BJ (cell line): ENCODE measurements at regions not wholly inside any gene's neighbourhood (a gene's known extent, or its start where the extent isn't known, plus 50 kb on each side); places are given as distances from the start of the nearest gene placed in this dataset.
"Not testable (repeated sequence)": the region's sequence is repeated elsewhere in the genome, so short reads cannot be mapped to it uniquely, and the experiment has no call there.

ENCODE experiments used
- CTCF ChIA-PET: fragments of 350-600 bp; formaldehyde crosslinking; extraction: SDS; loops from one replicate; lab custom pipeline; 2021; ENCODE audit warnings: antibody characterized with exemption, inconsistent platforms; lab: Yijun Ruan, JAX
- POLR2A ChIA-PET: fragments of 300-600 bp; sonication (Branson Sonifier 250); formaldehyde crosslinking; extraction: SDS; loops from one replicate; lab custom pipeline; 2021; ENCODE audit warnings: antibody characterized with exemption; lab: Charles Lee
- DNase-seq: peaks from one replicate; pipeline ENCODE4 v3.0.0-alpha.2; 2011; ENCODE audit warnings: low read depth
- H3K27me3 ChIP-seq: 2 replicates; pipeline ENCODE4 v1.6.0; 2011; ENCODE audit warnings: low read length; ENCODE audit not compliant: control insufficient read depth, insufficient read depth
- H3K36me3 ChIP-seq: 2 replicates; pipeline ENCODE4 v1.5.1; 2011; ENCODE audit warnings: low read length; ENCODE audit not compliant: control insufficient read depth, insufficient read depth
- H3K4me3 ChIP-seq: 2 replicates; pipeline ENCODE4 v1.5.1; 2011; ENCODE audit warnings: low read depth, mild to moderate bottlenecking, control low read depth, low read length
- TF ChIP-seq, protein P1 (sequence below): IDR thresholded peaks from 2 replicates; pipeline ENCODE4 v1.5.1; 2011; ENCODE audit warnings: low read depth, mild to moderate bottlenecking, control low read depth, inconsistent platforms, low read length, moderate library complexity; ENCODE audit not compliant: insufficient read depth

DNA sequence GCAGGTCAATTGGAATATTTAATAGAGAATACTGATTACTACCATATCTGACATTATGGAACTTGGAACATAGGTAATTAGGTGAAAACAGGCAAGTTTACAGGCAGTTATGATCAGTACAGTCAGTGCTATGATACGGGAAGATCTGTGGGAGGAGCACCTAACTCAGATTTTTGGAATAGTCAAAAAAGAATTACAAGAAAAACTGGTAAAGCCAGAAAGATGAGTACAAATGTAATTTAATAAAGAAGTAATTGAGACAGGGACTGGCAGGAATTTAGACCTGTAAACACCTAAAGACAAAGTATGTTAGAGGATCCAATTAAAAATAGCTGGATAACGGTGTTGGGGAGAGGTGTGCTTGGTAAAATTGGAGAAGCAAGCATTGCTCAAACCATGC lies 206.5 kb upstream of the ANO5 start:
- H3K27me3 ChIP-seq = no peaks in the 10 kb centered on the region
- no peak overlapping the region for H3K4me3 ChIP-seq
- no peaks in the 10 kb centered on the region for H3K36me3 ChIP-seq
- DNase-seq = no peak
- TF ChIP-seq, protein P1, sequence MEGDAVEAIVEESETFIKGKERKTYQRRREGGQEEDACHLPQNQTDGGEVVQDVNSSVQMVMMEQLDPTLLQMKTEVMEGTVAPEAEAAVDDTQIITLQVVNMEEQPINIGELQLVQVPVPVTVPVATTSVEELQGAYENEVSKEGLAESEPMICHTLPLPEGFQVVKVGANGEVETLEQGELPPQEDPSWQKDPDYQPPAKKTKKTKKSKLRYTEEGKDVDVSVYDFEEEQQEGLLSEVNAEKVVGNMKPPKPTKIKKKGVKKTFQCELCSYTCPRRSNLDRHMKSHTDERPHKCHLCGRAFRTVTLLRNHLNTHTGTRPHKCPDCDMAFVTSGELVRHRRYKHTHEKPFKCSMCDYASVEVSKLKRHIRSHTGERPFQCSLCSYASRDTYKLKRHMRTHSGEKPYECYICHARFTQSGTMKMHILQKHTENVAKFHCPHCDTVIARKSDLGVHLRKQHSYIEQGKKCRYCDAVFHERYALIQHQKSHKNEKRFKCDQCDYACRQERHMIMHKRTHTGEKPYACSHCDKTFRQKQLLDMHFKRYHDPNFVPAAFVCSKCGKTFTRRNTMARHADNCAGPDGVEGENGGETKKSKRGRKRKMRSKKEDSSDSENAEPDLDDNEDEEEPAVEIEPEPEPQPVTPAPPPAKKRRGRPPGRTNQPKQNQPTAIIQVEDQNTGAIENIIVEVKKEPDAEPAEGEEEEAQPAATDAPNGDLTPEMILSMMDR = no peak
- CTCF ChIA-PET = no interaction called here
- POLR2A ChIA-PET = no interaction called here

DNA sequence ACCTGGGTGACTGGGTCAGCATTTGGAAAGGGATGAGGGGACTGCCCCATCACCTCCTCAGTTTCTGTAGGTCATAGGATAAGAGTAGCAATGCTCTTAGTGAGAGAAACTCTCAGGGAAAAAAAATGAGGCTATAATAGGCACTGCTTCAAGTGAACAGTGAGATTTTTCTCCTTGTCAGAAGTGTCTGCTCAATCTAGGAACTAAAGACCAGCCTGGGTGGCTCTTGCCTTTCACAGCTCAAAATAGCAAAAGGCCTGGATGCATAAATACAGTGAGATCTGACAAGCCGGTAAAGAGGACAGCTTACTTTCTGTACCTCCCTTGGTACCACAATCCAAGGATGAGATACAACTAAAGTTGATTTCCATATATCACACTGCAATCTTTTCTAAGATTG lies 205.6 kb upstream of the ANO5 start:
- POLR2A ChIA-PET = no interaction called here

DNA sequence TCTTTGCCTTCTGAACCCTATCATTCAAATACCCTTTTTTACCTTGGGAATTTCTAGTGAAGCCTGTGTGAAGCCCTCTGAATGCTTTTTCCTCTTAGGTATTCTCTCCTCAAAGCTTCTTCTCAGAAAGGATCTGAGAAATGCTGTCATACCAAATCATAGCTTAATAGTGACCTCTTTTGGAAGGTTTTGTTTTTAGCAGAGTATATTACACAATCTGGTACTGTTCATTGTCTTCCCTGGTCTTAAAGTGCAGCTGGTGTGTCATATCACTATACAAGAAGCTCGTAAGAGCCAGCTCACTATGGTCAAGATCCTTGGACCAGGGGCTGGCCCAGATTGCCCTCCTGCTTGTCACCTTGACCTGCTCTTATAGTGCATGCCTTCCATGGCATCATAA lies 204.4 kb upstream of the ANO5 start:
- ChIA-PET CTCF (no interaction called here), POLR2A (no interaction called here)
- no peak for DNase-seq
- Histone ChIP-seq H3K27me3 (no peaks in the 10 kb centered on the region), H3K4me3 (no peak overlapping the region), H3K36me3 (no peaks in the 10 kb centered on the region)
- TF ChIP-seq, protein P1 = no peak

More for the DNA sequence above, 205.6 kb upstream of the ANO5 start:
- no peaks in the 10 kb centered on the region for H3K36me3 ChIP-seq
- H3K27me3 ChIP-seq = no peaks in the 10 kb centered on the region
- CTCF ChIA-PET = no interaction called here
- no peak for DNase-seq
- no peak overlapping the region for H3K4me3 ChIP-seq
- TF ChIP-seq, protein P1 = no peak

DNA sequence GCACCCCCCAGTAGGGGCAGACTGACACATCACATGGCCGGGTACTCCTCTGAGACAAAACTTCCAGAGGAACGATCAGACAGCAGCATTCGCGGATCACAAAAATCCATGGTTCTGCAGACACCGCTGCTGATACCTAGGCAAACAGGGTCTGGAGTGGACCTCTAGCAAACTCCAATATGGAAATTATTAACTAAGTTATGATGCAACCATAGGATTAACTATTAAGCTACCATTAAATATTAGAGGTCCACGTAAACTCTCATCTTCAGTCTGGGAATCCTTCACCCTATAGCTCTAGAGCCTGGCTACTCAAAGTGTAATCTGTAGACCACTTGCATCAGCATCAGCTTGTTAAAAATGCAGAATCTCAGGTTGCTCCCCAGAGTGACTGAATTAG lies 191.1 kb upstream of the ANO5 start:
- H3K27me3 ChIP-seq, DNase-seq, H3K36me3 ChIP-seq, POLR2A ChIA-PET, H3K4me3 ChIP-seq, CTCF ChIA-PET: not testable (repeated sequence)

DNA sequence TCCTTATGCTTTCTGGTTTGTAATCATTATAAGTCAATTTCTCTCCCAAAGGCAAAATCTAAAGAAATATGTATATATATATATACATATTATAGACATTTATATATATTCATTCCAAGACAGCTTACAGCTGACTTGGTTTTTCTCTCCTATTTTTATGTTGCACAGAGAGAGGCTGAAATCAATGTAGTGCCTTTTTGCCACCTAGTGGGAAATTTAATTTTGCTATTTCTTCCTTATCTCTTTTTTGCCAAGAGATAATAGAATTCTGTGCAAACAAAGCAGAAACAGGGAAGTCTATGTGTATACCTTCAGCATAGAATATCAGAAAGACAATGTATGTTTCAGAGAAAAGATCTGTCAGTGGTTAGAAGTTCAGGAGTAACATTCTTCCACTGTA lies 186.0 kb upstream of the ANO5 start:
- ChIA-PET POLR2A (no interaction called here), CTCF (no interaction called here)
- no peak for DNase-seq
- TF ChIP-seq, protein P1 = no peak
- H3K27me3 ChIP-seq = no peaks in the 10 kb centered on the region
- H3K4me3 ChIP-seq = no peak overlapping the region
- H3K36me3 ChIP-seq = no peaks in the 10 kb centered on the region

DNA sequence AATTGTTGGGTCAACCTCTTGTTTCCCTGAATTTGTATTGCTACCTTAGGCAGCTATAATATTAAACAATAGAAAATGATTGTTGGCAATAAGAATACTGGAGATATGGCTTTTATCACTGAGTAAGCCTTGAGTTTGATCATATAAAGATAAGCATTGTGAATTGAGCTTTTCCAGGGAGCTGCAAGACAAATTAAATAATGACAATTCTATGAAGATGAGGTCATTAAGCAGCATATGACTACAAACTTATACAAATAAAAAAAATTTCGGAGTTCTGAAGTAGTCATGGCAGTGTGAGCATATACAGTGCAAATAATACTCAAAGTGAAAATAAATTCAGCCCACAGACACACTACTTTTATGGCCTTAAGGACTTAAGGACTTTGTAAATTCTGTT lies 161.1 kb upstream of the ANO5 start:
- POLR2A ChIA-PET = no interaction called here
- no peak for DNase-seq
- CTCF ChIA-PET = no interaction called here
- no peaks in the 10 kb centered on the region for H3K27me3 ChIP-seq
- H3K36me3 ChIP-seq = no peaks in the 10 kb centered on the region
- no peak overlapping the region for H3K4me3 ChIP-seq
- TF ChIP-seq, protein P1 = no peak
